HG02623 (cell line): ENCODE measurements at regions not wholly inside any gene's neighbourhood (a gene's known extent, or its start where the extent isn't known, plus 50 kb on each side); places are given as distances from the start of the nearest gene placed in this dataset.

Experiments used
- ATAC-seq: cut with Tn5 transposase; IDR thresholded peaks from one replicate; pipeline ENCODE4 v1.9.1; 2021; ENCODE audit warnings: moderate library complexity; ENCODE audit not compliant: unreplicated experiment

DNA sequence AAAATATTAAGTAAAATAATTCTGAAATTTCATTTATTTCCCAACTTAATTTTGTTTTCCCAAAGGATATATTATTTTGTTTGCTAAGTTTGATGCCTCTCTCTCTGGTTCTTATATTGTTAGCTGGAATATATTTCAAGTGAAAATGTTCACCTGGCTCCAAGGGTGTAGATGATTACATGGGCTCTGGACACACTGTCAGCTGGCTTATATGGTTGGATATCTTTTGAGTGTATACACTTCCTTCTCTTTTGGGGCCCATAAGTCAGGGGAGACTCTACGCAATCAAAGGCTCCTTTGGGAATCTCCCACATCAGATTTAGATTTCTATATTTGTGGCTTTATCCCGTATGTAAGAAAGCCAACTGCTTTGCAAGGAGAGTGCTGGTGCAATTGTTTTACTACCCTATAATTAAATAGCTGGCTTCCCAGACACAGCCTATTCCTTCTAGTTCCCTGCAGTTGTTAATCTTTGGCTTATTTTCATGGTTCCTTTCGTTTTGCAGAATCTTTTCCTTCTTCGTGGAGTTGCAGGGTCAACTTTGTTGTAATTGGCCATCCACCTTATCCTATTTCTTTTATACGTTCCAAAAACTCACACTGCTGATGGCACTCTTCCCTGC is 225.7 kb downstream of the DPH6 start:
- ATAC-seq = no peak

DNA sequence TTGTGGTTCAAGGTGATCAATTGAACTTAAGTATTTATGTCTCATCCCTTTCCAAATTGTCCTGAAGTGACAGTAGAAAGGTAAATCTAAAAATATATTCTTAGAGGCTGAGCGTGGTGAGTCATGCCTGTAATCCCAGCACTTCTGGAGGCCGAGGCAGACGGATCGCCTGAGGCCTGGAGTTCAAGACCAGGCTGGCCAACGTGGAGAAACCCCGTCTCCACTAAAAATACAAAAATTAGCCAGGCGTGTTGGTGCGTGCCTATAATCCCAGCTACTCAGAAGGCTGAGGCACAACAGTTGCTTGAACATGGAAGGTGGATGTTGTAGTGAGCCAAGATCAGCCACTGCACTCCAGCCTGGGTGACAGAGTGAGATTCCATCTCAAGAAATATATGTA is 226.6 kb downstream of the DPH6 start:
- no peak for ATAC-seq

DNA sequence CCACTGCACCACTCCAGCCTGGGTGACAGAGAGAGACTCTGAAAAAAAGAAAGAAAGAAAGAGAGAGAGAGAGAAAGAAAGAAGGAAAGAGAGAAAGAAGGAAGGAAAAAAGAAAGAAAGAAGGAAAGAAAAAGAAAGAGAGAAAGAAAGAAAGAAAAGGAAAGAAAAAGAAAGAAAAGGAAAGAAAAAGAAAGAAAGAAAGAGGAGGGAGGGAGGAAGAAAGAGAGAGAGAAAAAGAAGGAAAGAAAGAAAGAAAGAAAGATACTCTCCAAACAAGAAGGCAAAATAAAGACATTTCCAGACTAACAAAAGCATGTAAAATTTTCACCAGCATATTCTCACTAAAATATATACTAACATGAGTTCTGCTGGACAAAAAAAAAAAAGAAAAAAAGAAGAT is 228.7 kb downstream of the DPH6 start:
- no peak for ATAC-seq

DNA sequence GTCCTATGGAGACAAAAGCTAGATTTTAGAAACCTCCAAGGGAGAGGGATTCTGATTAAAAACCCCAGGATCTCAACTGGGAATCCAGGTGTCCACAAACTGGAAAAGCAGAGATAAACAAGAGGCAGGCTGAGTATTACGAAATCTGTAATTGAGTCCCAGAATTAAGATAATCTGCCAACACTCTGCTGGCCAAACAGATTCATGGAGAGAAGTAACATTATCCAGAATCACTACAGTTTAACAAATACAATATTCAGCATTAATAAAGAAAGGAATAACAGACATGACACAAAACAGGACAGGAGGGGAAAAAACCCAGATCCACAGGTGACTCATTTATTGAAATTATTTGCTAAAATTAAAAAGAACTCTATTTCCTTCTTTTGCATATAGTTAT is 227.2 kb upstream of the NANOGP8 start:
- no peak for ATAC-seq

DNA sequence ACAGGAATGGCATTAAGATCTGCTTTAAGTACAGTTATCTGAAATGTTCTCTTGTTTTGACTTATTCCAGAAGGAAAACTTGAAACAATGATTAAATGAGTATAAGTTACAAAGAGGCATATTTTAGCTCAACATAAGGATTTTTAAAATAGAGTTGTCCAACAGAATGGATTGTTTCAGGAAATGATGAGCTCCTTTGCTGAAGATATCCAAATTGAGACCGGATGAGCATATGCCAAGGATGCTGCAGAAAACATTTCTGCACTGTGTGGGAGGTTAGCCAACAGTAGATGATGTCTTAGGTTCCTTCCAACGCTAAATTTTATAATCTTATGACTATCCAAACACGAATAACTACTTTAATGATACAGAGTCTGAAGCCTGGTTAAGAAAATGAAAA is 226.5 kb upstream of the NANOGP8 start:
- ATAC-seq = no peak

DNA sequence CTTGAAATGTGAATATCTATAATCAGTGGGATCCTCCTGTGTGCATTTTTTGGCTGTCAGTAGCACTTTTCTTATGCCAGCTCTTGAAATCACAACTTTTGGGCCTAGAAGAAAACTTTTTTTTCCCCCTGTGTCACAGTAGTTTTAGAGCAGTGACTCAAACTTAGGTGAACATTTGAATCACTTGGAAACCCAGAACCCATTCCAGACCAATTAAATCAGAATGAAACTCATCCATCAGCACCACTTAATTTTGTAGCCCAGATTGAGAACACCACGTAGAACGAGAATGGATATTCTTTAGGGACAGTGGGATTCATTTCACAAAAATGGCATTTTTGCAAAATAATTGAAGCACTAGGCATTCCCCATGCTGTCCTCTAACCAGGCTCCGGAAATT is 224.8 kb upstream of the NANOGP8 start:
- no peak for ATAC-seq

DNA sequence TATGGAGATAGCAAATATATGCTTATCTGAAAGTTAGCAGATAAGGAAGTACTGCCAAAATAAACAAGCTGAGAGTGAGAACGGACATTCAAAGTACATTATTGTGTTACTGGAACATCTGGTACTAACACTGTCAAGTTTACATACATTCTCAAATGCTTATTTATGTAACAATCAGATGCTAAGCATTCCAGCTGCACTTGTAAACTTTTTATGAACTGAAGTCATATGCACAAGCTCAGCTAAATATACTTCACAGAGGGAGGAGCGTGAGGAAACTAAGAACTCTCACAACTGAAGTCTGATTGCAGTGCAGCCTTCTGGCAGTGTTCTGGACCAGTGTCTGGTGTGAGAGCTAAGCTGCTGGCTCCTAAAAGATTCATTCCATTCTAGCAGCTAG is 223.7 kb upstream of the NANOGP8 start:
- ATAC-seq = no peak

DNA sequence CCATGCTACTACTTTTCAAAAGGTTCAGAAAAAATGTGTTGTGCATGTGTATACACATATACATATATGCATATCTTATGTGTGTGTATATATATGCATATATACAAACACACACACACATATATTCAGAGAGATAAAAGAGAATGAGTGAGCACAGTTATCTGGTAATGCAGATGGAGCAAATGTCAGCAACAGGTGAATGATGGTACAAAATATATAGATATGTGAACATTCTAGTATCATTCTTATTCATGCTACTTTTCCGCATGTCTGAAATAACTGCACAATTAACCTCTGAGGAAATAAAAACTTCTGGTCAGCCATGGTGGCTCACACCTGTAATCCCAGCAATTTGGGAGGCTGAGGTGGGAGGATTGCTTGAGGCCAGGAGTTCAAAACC is 222.6 kb upstream of the NANOGP8 start:
- ATAC-seq = no peak

DNA sequence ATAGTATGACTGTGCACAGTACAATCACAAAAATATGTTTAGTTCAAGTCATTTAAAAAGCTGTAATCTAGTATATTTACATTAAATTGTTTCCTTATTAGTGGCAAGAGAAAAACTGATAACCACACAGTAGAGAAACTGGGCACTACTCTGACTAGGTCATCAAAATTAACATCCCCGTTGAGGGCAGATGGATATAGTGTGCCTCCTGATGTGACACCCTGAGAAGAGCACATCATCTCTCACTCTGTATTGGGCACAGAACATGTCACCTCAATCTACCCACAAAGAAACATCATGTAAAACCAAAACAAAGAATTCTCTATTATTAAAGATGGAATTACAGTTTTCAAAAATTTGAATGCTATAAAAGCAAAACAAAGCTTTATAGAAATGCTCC is 221.9 kb upstream of the NANOGP8 start:
- ATAC-seq = no peak

DNA sequence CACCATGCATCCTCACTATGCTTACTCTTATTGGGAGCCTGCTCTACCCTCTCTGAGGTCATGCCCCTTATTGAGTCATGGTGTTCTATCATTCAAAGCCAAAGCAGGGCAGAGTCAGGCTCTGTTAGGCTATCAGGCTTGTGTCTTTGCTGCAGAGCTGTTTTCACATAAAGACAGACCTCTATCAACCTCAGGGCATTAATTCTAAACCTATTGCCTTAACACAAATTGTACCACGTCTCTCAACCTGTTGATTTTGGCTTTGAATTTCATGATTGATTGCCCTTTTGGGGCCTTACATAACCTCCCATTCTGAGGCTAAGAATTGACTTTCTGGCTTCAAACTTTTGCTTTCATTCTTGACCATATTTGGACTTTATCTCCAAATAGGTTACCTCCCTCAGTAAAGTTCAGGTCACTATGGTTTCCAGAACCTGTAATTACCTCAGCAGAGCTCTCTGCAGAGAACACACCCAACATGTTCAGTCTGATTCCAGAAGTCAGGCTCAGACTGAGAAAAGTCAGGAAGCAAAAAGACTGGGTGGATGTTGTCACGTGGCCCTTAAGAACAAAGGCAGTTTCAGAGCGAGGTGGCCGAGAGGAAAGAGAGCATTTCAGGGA is 221.4 kb upstream of the NANOGP8 start:
- ATAC-seq = no peak

DNA sequence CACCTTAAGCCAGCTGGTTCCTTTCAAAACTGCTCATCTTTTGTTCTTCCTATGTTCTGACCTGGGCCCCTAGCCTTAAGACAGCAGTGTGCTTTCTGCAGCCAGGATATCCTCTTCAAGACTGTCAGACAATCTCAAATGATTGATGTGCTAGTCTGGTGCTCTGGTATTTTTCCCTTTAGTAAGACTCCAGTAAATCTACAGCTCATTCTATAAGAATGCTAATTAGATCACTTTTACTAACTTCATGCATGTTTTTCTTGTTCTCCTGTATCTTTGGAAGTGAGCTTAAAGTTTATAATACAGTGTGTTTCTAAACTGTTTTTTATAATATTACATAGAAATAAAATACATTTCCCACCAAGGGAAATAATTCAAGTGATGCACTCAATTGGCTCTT is 220.9 kb upstream of the NANOGP8 start:
- ATAC-seq = no peak

DNA sequence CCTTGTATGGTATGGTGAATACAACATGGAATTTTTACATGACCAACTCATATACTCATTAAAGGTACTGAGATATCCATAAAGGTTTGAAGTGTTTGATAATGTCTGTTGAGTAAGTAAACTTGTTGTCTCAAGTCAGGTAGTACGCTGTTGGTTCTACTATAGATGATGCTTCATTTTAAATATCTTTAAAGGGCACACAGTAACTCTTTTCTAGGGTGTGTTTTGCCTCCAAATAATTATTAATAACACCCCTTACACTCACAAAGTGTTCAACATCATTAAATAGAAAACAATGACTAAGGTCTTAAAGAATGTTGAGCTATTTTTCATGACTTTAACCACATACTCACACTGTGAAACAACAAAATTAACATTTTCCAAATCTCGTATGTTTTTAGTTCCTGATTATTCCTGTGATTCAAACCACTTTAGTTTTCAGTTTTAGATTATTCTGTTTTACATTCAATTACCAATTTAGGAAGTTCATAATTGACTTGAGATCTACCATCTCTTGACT is 220.0 kb upstream of the NANOGP8 start:
- no peak for ATAC-seq

DNA sequence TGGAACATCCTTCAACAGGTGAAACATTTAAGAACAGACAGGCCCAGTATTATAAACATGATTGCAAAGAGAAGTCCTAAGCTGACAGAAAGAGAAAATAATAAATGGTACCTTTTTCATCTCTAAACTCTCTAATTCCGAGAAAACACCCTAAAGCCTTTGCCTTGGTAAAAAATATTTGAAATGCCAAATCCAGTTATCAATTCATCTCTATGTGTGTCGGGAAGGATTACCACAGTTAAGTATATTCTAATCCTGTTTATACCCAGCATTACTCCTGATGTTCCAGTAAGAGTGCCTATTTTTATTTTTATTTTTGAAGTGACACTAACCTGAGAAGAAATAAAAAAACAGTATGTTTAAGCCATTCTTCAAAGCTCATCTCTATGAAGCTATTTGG is 219.3 kb upstream of the NANOGP8 start:
- no peak for ATAC-seq

DNA sequence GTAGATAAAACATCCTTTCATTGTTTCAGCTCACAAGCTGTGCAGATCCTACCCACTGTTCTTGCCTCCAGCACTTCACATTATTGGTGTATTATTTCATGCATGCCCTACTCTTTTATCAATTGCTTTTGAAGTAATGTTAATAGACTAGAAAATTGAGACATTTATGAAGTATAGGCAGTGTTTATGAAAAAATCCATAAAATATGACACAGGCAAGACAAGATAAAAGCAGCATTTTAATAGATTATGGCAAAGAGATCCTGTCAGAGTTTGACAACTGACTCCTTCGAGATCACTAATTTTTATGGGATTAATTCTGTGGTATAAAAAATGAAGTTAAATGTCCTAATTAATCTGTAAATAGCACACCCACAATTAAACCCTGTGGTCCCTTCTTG is 217.2 kb upstream of the NANOGP8 start:
- no peak for ATAC-seq

DNA sequence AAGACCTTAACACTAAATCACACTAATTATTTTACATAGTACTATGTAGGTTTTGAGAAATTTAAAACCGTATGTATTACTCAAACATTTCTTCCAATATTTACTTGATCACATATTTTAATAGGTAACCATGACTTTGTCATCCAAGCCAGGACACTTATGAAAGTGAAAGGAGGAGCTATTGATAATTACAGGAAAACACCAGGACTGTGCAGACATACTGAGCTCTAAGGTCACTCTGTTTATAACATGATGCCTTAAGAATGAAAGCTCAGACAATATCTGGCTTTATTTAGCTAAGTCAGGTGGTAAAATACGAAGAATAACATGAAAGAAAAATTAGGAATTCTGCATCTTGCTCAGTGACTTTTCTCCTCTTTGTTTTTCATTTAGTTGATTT is 216.0 kb upstream of the NANOGP8 start:
- no peak for ATAC-seq

DNA sequence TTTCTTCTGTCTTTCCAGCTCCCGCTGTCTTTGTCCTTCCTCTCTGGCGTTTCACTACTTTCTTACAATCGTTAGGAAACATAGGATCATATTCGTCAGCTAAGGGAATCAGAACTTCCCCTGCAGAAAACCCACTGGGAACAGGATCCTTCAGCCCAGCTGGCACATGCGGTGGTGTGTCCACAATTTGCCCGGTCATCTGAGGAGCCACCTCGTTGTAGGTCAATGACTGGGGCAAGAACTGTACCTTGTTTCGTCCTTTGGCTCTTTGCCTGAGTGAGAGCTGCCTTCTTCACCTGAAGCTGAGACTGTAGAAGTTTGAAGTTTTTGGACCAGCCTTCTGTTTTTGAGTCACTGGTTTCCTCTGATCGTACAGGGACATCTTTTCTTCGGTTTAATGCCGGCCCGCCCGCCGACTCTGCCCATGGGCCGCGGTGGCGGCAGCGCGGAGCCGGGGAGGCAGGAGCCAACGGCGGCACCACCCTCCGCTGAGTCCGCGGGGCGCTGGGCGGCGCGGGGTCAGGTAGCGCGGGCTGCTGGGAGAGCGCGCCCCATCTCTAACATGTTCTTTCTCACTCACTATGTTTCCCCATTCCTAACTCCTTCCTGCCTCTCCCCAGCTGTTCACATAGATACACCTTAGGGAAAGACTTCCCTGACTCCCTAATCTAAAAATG is 214.1 kb upstream of the NANOGP8 start:
- no peak for ATAC-seq

DNA sequence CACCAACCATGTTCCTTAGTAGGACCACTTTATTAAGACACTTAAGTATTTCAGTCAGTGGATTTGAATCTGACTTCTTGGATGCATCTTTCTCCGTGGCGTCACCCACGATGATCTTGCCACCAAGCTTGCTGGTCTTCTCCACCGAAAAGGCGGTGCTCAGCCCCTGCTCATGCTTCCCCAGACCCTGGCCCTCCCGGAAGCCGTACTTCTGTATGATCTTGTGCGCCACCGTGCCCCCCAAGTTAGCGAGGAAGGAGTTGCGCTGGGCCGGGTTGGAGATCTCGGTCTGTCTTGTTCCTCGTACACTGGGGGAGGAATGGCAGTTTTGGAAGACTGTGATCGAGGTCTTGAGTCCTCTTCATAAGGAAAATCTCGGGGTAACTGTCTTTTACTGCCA is 213.4 kb upstream of the NANOGP8 start:
- no peak for ATAC-seq

DNA sequence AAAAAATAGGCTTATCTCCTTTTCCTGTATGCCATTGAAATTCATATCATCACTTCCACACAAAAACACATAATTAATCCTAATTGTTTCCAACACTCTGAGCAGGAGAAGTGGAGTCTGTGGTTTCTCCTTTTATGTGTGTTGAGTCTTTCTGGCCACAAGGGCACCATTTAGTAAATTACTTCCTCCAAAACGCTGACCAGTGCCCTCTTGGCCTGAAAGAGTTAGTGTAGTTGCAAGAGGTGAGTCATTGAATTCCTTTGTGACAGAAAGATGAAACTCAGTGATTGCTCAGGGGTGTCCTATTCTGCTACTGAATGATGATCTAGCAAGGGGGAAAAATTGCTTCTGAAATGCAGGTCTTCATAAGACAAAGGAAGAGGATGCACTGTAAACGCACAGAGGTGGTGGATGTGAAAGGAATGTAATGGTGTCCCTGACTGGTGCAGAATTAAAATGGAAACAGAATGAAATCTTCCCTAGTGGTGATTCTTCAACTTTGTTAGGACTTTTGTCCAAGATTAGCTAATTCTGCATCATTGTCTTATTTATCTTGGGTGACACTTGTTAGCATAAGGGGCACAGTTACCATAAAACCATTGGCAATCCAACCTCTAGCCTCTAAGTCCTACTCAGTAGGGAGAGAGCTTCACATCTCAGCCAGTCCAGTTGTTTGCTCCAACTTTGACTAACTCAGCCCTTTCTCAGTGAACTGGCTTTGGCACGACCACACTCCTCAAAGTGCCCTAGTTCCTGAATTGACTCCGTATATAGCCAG is 208.4 kb upstream of the NANOGP8 start:
- no peak for ATAC-seq

DNA sequence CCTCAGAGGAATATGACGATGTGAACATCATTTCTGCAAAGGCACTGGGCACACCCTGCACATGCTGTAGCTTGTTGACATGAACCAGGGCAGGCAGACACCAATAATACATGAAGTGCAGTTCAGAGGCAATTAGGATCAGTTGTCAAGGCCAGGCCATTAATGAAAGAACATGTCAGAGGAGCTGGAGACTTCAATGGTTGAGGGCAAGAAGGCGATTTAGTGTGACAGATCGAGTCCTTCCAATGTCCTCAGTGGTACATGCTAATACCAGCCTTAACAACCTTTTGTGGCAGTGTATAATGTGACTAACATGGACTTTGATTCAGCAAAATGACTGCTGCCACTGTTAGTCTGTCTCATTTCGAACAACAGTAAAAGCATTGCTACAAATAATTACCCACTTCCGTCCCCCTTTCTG is 205.2 kb upstream of the NANOGP8 start:
- no peak for ATAC-seq

DNA sequence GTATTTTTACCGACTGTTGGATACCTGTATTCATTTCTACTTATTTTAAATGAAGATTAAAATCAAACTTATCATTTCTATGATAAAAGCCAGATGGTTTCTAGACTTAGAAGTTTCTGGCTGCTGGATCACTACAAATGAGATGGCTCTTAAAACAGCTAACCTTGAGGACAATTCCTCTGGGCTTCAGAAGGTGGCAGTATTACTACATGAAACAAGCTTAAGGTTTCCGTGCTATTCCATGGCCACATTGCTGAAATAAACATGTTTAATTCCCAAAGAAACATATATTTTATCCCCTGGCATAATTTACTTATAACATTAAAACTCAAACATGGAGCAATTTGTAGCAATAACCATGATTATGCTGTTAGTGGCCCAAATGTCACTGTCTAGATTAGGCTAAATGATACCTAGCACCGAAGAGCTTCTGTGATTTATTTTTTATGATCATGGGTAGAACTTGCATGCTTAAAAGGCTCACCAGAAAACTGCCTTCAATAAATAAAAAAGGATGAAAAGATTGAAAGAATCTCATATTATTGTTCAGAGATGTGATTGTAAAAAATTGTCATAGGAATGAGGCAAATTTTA is 204.0 kb upstream of the NANOGP8 start:
- ATAC-seq = no peak

DNA sequence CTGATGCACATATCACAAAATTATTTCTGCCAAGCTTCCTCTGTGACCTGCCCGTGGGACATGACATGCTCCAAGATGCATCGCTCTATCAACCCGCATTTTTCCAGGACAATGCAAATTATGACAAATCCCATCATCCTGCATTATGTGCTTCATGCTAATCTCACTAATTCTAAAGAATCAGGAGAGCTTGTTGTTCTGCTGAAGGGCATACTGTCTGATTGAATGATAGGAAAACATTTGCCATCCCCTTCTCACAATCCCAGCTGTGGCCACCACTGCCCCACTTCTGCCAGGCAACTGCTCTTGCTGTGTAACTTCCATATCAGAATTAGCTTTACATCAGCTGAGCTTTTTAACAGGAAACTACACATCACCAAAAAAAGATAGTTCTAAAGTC is 203.5 kb upstream of the NANOGP8 start:
- ATAC-seq = no peak
